HG03558 (cell line): ENCODE measurements at regions not wholly inside any gene's neighbourhood (a gene's known extent, or its start where the extent isn't known, plus 50 kb on each side); places are given as distances from the start of the nearest gene placed in this dataset.
"Not testable (repeated sequence)": the region's sequence is repeated elsewhere in the genome, so short reads cannot be mapped to it uniquely, and the experiment has no call there.

ENCODE experiments used
- ATAC-seq: cut with Tn5 transposase; IDR thresholded peaks from one replicate; pipeline ENCODE4 v1.9.1; 2021; ENCODE audit warnings: moderate number of reproducible peaks; ENCODE audit not compliant: unreplicated experiment; ENCODE audit errors: extremely low read depth

GRCh38 chr3:178352326-178353005 is 183.8 kb upstream of the KCNMB2 start:
- ATAC-seq, result no peak

DNA sequence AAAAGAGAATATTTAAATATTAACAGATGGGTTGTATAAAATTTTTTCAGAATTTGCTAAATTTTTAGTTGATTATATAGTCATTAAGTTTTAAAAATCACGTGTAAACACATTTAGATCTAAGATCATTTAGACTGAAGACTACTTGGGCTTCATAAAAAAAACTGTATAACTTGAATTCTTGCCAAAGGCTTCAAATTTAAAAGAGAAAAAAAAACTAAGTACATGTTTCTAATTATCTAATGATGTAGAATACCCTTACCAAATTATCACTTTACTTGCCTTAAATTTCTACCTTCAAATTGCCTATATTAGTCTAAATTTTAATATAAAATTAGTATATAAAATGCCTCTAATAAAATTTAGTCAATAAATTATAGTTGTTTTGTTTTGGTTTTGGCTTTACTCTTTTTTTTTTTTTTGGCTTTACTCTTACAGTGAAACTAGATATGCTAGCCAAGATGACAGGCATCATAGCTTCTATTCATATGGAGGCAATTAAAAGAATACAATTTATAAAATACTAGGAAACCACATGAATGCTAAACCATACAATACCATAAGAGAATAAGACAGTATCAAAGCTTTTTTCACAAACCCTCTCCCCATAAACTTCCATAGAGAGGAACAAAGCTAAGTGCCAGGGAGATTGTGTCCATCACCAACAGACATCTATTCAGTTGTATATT is 183.1 kb upstream of the KCNMB2 start:
- no peak for ATAC-seq

GRCh38 chr3:178359728-178360127 is 176.5 kb upstream of the KCNMB2 start:
- no peak for ATAC-seq

DNA sequence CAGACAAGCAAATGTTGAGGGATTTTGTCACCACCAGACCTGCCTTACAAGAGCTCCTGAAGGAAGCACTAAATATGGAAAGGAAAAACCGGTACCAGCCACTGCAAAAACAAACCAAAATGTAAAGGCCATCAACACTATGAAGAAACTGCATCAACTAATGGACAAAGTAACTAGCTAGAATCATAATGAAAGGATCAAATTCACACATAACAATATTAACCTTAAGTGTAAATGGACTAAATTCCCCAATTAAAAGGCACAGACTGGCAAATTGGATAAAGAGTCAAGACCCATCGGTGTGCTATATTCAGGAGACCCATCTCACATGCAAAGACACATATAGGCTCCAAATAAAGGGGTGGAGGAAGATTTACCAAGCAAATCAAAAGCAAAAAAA is 173.2 kb upstream of the KCNMB2 start:
- ATAC-seq, result not testable (repeated sequence)

DNA sequence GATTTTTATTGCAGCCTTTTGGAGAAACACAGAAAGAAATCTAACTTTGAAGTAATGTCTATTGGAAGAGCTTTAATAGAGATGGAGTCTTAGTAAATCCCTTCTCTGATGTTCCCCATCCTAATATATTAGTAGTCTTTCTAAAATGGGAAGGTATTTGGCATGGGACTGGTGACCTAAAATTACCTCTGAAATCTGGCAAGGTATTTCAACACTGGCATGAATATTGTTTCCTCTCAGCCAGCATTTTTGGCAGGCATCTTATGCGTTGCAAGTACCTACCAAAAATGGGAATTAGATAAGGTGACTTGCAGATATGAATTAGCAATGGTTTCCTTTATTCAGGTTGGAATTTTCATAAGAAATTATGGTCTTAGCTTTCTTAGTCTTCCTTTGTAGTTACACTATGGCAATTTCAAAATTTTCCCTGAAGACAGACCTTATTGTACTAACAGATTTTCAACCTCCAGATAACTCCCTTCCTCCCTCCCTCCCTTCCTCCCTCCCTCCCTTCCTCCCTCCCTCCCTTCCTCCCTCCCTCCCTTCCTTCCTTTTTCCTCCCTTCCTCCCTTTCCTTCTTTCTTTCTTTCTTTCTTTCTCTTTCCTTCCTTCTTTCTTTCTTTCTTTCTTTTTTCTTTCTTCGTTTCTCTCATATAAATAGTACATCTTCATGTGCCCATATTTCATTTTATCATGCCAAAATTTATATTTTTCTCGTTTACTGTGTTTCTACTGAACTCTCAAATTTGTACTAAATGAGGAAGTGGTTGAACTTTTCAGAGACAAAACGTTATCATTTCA is 168.2 kb upstream of the KCNMB2 start:
- no peak for ATAC-seq

- ATAC-seq, result no peak
Measured at GRCh38 chr3:178369006-178369405, 167.2 kb upstream of the KCNMB2 start.

- no peak for ATAC-seq
Measured at GRCh38 chr3:178369811-178370210, 166.4 kb upstream of the KCNMB2 start.

DNA sequence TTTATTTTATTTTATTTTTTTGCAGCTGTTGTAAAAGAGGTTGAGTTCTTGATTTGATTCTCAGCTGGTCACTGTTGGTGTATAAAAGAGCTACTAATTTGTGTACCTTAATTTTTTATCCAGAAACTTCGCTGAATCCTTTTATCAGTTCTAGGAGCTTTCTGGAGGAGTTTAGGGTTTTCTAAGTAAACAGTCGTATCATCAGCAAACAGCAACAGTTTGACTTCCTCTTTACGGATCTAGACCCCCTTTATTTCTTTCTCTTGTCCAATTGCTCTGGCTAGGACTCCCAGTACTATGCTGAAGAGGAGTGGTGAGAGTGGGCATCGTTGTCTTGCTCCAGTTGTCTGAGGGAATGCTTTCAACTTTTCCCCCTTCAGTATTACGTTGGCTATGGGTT is 165.8 kb upstream of the KCNMB2 start:
- ATAC-seq, result no peak

DNA sequence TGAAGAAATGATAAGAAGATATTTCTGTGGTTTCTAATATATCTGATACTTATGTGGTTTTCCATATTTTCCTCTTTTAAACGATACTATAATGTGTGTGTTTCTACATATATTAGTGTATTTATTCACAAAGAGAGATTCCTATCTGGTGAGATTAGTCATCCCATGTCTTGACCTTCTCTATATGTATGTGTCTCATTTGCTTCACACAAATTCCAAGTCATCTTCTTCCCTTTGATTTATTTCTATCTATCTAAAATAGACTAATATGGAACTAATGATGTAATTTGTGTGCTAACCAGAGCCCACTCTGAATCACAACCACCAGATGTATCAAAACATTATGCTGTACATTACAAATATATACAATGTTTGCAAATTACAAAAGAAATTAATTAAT is 154.7 kb upstream of the KCNMB2 start:
- ATAC-seq, result no peak

GRCh38 chr3:178381971-178382448 is 154.2 kb upstream of the KCNMB2 start:
- no peak for ATAC-seq

- ATAC-seq, result no peak
Measured at GRCh38 chr3:178382449-178383061, 153.7 kb upstream of the KCNMB2 start.

DNA sequence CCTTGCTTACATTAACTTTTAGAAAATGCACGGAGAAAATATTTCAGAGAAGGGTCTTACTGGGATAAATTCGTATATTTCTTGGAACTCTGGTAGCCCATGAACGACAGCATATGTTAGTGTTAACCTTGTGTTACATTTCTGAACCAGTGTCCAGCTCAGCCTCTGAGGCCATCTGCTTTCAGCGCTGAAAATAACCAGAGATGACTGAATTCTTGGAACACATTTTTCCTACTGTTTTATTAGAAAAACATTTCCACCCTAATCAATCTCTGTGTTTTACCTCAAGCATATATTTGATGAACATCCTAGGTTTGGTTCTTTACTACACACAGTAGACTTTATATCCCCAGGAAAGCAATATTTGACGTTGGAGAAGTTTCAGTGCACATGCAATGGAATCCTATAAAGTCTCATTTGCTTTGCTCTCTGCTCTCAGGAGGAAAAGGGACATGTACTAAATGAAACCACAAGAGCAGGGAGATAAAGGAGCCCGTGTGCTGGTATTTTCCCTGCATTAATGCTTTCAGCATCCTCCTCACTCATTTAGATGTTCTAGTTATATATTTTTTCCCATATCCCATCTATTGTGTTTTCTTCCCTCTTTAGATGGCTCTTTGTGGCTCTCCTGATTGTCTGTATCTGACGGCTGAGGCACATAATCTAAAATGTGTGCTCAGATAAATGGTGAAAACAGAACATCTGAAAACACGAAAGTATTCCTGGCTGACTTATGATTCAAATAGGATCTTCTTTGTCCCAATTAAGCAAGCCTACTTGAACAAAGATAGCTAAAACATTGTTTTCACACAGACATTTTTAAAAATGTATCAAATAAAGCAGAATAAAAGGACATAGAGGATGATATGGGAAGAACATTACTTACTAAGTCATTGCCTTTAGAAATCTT is 151.7 kb upstream of the KCNMB2 start:
- ATAC-seq, result no peak

GRCh38 chr3:178385280-178385952 is 150.8 kb upstream of the KCNMB2 start:
- no peak for ATAC-seq

GRCh38 chr3:178386401-178386800 is 149.8 kb upstream of the KCNMB2 start:
- no peak for ATAC-seq

GRCh38 chr3:178386880-178387279 is 149.4 kb upstream of the KCNMB2 start:
- no peak for ATAC-seq

DNA sequence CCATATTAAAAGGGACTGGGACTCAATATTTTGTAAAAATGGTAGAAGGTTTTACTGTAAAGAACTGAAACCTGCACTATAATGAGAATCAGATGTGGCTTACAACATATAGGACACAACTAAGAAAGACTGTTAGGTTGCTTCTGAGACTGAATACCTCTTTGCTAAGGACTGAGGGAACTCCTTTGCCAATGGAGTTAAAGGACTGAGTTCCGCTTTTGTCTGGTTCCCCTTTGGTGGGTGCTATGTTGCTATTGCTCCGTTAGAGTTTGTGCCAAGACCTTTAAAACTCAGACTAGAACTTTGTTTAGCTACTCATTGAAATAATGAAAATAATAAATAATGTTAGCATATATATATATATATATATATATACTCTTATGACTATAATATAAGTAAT is 147.8 kb upstream of the KCNMB2 start:
- no peak for ATAC-seq

DNA sequence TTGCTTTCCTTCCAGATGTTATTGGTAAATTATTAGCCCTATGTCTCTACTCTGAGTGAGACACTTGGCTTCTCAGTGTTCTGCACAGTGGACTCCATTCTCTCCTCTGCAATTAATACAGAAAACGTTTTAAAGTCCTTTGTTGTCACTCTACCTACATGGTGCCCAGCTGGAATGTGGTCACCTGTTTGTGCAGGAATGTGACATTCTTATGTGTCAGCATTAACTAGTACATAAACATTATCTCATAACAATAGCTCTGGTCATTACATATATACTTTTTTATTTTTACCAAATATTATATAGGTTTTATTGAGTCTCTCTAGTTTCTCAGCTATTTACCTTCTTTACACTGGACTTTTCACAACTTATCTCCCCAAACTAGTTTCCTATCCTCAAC is 147.0 kb upstream of the KCNMB2 start:
- no peak for ATAC-seq

DNA sequence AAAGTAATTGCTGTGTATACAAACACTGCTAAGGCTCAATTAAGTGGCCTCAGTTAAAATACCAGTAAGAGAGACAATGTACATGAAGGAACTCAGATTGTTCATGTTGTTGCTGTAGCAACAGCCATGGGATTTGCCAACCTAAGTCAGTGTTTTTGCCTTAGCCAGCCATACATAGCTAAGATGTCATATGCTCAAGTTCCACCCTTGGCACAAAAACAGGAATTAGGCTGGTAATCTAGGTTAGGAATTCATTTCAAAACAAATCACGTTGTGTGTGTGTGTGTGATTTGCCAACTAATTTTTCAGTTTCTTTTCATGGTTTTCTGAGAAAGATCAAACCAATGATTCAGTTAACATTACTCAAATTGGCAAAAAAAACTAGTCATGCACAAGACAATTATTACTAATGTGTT is 143.7 kb upstream of the KCNMB2 start:
- ATAC-seq, result no peak

- no peak for ATAC-seq
Measured at GRCh38 chr3:178393146-178393545, 143.1 kb upstream of the KCNMB2 start.
